Keratinocyte (primary cell): ENCODE measurements at regions not wholly inside any gene's neighbourhood (a gene's known extent, or its start where the extent isn't known, plus 50 kb on each side); places are given as distances from the start of the nearest gene placed in this dataset.

Source experiments
- CTCF ChIP-seq, 3 experiments: IDR thresholded peaks in 1 of 3; conservative IDR thresholded peaks in 1 of 3; optimal IDR thresholded peaks in 1 of 3; 2 replicates in 2 of 3; 3 replicates in 1 of 3; pipeline versions ENCODE3 to v1.5.1; 2011; ENCODE audit warnings: low read length in 3 of 3, mild to moderate bottlenecking in 3 of 3, moderate library complexity in 2 of 3, control low read depth in 1 of 3, inconsistent platforms in 1 of 3; ENCODE audit not compliant: insufficient read depth in 2 of 3; ENCODE audit errors: extremely low read depth in 1 of 3
- EZH2 ChIP-seq: IDR thresholded peaks from one replicate; pipeline ENCODE4 v1.6.1; 2012; ENCODE audit warnings: inconsistent platforms, mild to moderate bottlenecking, low read length, moderate library complexity

GRCh38 chr19:30817197-30817596, 445.0 kb downstream of the ZNF536 start:
- TF ChIP-seq EZH2 (no peak), CTCF (optimal IDR thresholded peaks at IDR 0.05 in 1 of 3, IDR thresholded peaks at IDR 0.05 in 1 of 3, conservative IDR thresholded peaks at IDR 0.05 in 1 of 3; ENCODE audit: extremely low read depth in 1 of 3, insufficient read depth in 2 of 3, low read length in 3 of 3) (no peak)
